Panc1 (cell line): ENCODE measurements at regions not wholly inside any gene's neighbourhood (a gene's known extent, or its start where the extent isn't known, plus 50 kb on each side); places are given as distances from the start of the nearest gene placed in this dataset.

ENCODE experiments used
- ATAC-seq: fragments of 200-7000 bp; cut with Tn5 transposase; 2 replicates; pipeline ENCODE4 v1.9.1; 2020; ENCODE audit warnings: mild to moderate bottlenecking, moderate library complexity
- BruUV-seq: library from RNA; stranded (reverse); fragments of 400-500 nt; replicated peaks from 2 replicates; lab custom pipeline; 2021; lab: Mats Ljungman, UMichigan
- CTCF ChIA-PET: fragments of 300-600 bp; sonication (Branson Sonifier 250); formaldehyde crosslinking; loops from one replicate; lab custom pipeline; 2022; ENCODE audit warnings: antibody characterized with exemption; lab: Charles Lee
- POLR2A ChIA-PET: fragments of 300-600 bp; sonication (Branson Sonifier 250); formaldehyde crosslinking; loops from one replicate; lab custom pipeline; 2022; ENCODE audit warnings: antibody characterized with exemption; lab: Charles Lee
- DNase-seq: peaks from one replicate; pipeline ENCODE4 v3.0.0-alpha.2; 2010; ENCODE audit warnings: low read depth, low spot score
- H3K27ac ChIP-seq: 2 replicates; pipeline ENCODE4 v1.5.1; 2011; ENCODE audit warnings: mild to moderate bottlenecking, low read length, inconsistent platforms
- H3K27me3 ChIP-seq: fragments of 200-500 bp; sonication (Bioruptor generic); 2 replicates; pipeline ENCODE4 v1.6.0; 2014; ENCODE audit warnings: low read length, inconsistent platforms; ENCODE audit not compliant: control insufficient read depth, insufficient read depth
- H3K36me3 ChIP-seq: fragments of 200-500 bp; sonication (Bioruptor generic); 2 replicates; pipeline ENCODE4 v1.5.1; 2014; ENCODE audit warnings: inconsistent platforms, mild to moderate bottlenecking, low read length, moderate library complexity; ENCODE audit not compliant: control insufficient read depth, insufficient read depth
- H3K4me1 ChIP-seq: 2 replicates; pipeline ENCODE4 v1.5.1; 2011; ENCODE audit warnings: inconsistent platforms, mild to moderate bottlenecking, low read length, moderate library complexity; ENCODE audit not compliant: control insufficient read depth, insufficient read depth
- H3K4me3 ChIP-seq, 2 experiments: 2 replicates each; pipeline ENCODE4 v1.5.1; 2011 to 2012; ENCODE audit warnings: low read depth in 2 of 2, low read length in 2 of 2, mild to moderate bottlenecking in 2 of 2, inconsistent platforms in 1 of 2, moderate library complexity in 1 of 2
- H3K9me3 ChIP-seq: fragments of 200-500 bp; sonication (Bioruptor generic); 2 replicates; pipeline ENCODE4 v1.5.1; 2014; ENCODE audit warnings: low read depth, mild to moderate bottlenecking, inconsistent platforms, low read length, moderate library complexity; ENCODE audit not compliant: control insufficient read depth, insufficient read depth
- CTCF ChIP-seq: fragments of 450-650 bp; IDR thresholded peaks from 2 replicates; pipeline ENCODE4 v1.5.1; 2017; ENCODE audit warnings: mild to moderate bottlenecking
- POLR2AphosphoS5 ChIP-seq: IDR thresholded peaks from 2 replicates; pipeline ENCODE4 v1.6.1; 2012; ENCODE audit warnings: mild to moderate bottlenecking, low read depth, low read length, moderate library complexity
- REST ChIP-seq, 2 experiments: IDR thresholded peaks; 2 replicates each; pipeline ENCODE4 v1.6.1; 2011 to 2012; ENCODE audit warnings: low read depth in 2 of 2, control low read depth in 1 of 2, low read length in 1 of 2, mild to moderate bottlenecking in 1 of 2, moderate library complexity in 1 of 2; ENCODE audit not compliant: insufficient read depth in 1 of 2
- SIN3A ChIP-seq: IDR thresholded peaks from 2 replicates; pipeline ENCODE4 v1.6.1; 2012; ENCODE audit warnings: low read depth, mild to moderate bottlenecking, low read length, moderate library complexity, borderline replicate concordance; ENCODE audit not compliant: insufficient read depth
- TCF7L2 ChIP-seq: IDR thresholded peaks from 2 replicates; pipeline ENCODE4 v1.6.1; 2011; ENCODE audit warnings: mild to moderate bottlenecking, low read depth, low read length, inconsistent platforms
- in situ Hi-C: cut with HindIII; loops from 2 replicates; pipeline ENCODE4 v1.10.0; 2016; ENCODE audit warnings: low sequenced_read_pairs, low pct_unique_long_range_greater_than_20kb
- intact Hi-C: fragments of 100-400 bp; cut with micrococcal nuclease; formaldehyde crosslinking; loops from one replicate; pipeline ENCODE4 v1.10.0; 2022; ENCODE audit not compliant: unreplicated experiment

DNA sequence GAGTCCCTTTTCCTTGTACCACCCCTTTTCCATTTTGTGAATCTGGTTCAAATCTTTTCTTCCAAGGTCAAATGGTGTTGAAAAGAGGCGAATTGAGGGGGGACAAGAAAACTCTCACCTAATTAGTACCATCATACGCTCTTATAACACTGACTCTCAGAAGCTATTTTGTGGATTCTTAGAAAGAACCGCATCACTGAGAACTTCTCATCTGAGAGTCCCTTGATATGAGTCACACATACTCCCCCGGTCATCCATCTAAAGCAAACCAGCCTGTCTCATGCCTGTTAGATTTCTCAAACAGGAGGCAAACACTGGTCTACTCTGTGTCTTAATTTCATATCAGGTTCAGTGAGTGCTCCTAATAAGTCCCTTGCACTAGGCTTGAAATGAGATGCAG, 76.5 kb upstream of the SPRED1 start:
- intact Hi-C loops: no loop called here
- no TSS peak for BruUV-seq
- ATAC-seq (no peak), DNase-seq (no peak)
- Histone ChIP-seq H3K4me1 (no peaks in the 10 kb centered on the region), H3K4me3 (no peak overlapping the region), H3K27me3 (peaks cover 6% of the 10 kb centered on the region), H3K27ac (no peak overlapping the region), H3K36me3 (no peaks in the 10 kb centered on the region), H3K9me3 (no peaks in the 10 kb centered on the region)
- in situ Hi-C loops: no loop called here
- ChIA-PET CTCF (no interaction called here), POLR2A (no interaction called here)
- TF ChIP-seq TCF7L2: no peak

GRCh38 chr15:38176691-38177090, 75.9 kb upstream of the SPRED1 start:
- no peak for DNase-seq
- no TSS peak for BruUV-seq
- H3K36me3 ChIP-seq: no peaks in the 10 kb centered on the region
- TF ChIP-seq REST (IDR thresholded peaks at IDR 0.05; ENCODE audit: insufficient read depth in 1 of 2, low read depth in 2 of 2, low read length in 1 of 2): no peak
- TF ChIP-seq POLR2AphosphoS5: no peak
- TF ChIP-seq TCF7L2: no peak
- no peak for TF ChIP-seq SIN3A
- H3K27ac ChIP-seq: no peak overlapping the region
- no peak overlapping the region for H3K4me3 ChIP-seq
- no peaks in the 10 kb centered on the region for H3K9me3 ChIP-seq
- ChIA-PET POLR2A (no interaction called here), CTCF (interaction anchor here (0.6 kb wide), 1 partner anchor 77 kb away, joined by 6 read pairs; no protein-coding TSS in a partner anchor)
- intact Hi-C loops: no loop called here
- H3K4me1 ChIP-seq: no peaks in the 10 kb centered on the region
- in situ Hi-C loops: no loop called here
- peaks cover 6% of the 10 kb centered on the region for H3K27me3 ChIP-seq
- no peak for ATAC-seq

DNA sequence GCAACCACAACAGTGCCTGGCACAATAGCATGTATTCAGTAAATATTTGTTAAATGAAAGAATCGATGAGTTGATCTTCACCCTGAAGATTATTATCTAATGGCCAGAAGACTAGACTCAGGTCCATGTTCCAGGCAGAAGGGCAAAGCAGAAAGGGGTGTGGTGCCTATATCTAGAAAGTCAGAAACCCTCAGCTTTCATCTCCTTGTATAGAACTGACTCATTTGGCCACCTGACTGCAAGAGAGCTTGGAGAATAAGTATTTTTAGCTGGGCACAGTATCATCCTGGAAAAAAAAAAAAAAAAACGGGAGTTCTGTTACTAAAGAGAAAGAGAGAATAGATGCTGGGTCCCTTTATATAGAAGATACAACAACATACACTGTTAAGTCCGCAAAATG, 69.7 kb upstream of the SPRED1 start:
- in situ Hi-C loops: no loop called here

More for the DNA sequence above, 69.7 kb upstream of the SPRED1 start:
- ChIA-PET POLR2A (no interaction called here), CTCF (no interaction called here)
- Histone ChIP-seq H3K27ac (no peak overlapping the region), H3K4me3 (no peak overlapping the region), H3K36me3 (no peaks in the 10 kb centered on the region), H3K27me3 (peaks cover 3% of the 10 kb centered on the region; the same call in 1 of the 2 replicates), H3K9me3 (no peaks in the 10 kb centered on the region), H3K4me1 (no peaks in the 10 kb centered on the region)
- ATAC-seq (no peak), DNase-seq (no peak)
- no TSS peak for BruUV-seq
- intact Hi-C loops: no loop called here
- TF ChIP-seq POLR2AphosphoS5: no peak
- no peak for TF ChIP-seq REST (IDR thresholded peaks at IDR 0.05; ENCODE audit: insufficient read depth in 1 of 2, low read depth in 2 of 2, low read length in 1 of 2)
- TF ChIP-seq TCF7L2: no peak
- no peak for TF ChIP-seq SIN3A
- no peak for TF ChIP-seq CTCF
